ENCODE measurements at regions not wholly inside any gene's neighbourhood (a gene's known extent, or its start where the extent isn't known, plus 50 kb on each side); places are given as distances from the start of the nearest gene placed in this dataset.

DNA sequence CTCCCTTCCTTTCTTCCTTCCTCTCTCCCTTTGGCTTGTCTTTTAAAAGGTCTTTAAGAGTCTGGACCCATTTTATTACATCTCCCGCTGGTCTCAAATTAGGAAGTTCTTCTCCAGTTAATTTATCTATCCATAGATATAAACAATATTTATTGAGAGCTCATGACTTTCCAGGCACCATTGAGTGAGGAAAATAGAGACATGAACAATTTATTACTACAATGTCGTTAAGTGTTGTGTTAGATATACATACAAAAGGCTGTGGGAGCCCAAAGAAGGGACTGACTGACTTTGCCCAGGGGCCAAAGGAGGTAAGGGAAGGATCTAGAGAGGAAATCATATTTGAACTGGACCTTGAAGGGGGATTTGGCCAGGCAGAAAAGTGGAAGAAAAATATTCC is 51.6 kb upstream of the DEUP1 start:
- ATAC-seq (no peak), DNase-seq (no peak)
- TF ChIP-seq, protein P1, sequence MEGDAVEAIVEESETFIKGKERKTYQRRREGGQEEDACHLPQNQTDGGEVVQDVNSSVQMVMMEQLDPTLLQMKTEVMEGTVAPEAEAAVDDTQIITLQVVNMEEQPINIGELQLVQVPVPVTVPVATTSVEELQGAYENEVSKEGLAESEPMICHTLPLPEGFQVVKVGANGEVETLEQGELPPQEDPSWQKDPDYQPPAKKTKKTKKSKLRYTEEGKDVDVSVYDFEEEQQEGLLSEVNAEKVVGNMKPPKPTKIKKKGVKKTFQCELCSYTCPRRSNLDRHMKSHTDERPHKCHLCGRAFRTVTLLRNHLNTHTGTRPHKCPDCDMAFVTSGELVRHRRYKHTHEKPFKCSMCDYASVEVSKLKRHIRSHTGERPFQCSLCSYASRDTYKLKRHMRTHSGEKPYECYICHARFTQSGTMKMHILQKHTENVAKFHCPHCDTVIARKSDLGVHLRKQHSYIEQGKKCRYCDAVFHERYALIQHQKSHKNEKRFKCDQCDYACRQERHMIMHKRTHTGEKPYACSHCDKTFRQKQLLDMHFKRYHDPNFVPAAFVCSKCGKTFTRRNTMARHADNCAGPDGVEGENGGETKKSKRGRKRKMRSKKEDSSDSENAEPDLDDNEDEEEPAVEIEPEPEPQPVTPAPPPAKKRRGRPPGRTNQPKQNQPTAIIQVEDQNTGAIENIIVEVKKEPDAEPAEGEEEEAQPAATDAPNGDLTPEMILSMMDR (IDR thresholded peaks at IDR 0.05), result no peak
- Histone ChIP-seq H3K27ac (no peak overlapping the region), H3K4me3 (no peak overlapping the region), H3K36me3 (ENCODE audit: insufficient read depth in 1 of 2, low read depth in 1 of 2) (no peaks in the 10 kb centered on the region), H3K9me3 (no peaks in the 10 kb centered on the region), H3K4me1 (no peaks in the 10 kb centered on the region), H3K27me3 (ENCODE audit: insufficient read depth in 3 of 3, low read length in 2 of 3) (no peaks in the 10 kb centered on the region)
- 74 to 77% (median 75%) methylated on average over 2 of the region's 2 CpGs for WGBS, 3 donors
- intact Hi-C loops (cut with DNase I), result no loop called here

DNA sequence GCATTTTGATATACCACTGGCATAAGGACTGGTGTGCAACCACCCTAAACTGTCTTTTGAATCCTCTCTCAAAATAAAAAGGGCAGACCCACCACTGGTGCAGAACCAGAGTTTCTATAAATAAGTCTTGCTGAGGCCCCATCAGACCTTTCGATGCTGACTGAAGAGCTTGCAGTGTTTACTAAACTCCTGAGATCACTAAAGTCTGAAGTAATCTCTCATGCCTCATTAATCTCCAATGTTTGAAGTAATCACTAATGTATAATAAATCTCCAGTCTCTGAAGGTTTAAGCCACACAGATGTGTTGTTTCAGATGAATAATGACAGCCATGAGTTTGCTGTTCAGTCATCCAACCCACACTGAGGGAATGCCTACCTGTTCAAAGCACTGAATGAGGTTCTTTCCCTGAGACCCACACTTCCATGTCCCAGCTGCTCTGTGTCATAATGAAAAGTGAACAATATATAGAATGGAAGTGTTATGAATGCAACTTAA is 50.6 kb upstream of the DEUP1 start:
- TF ChIP-seq, protein P1 (IDR thresholded peaks at IDR 0.05), result no peak
- intact Hi-C loops (cut with DNase I), result no loop called here
- Histone ChIP-seq H3K4me3 (no peak overlapping the region), H3K9me3 (no peaks in the 10 kb centered on the region), H3K4me1 (no peaks in the 10 kb centered on the region), H3K27ac (no peak overlapping the region), H3K36me3 (ENCODE audit: insufficient read depth in 1 of 2, low read depth in 1 of 2) (no peaks in the 10 kb centered on the region), H3K27me3 (ENCODE audit: insufficient read depth in 3 of 3, low read length in 2 of 3) (no peaks in the 10 kb centered on the region)
- ATAC-seq (no peak), DNase-seq (no peak)
- 30 to 43% (median 40%) methylated on average over 1 of the region's 1 CpG for WGBS, 3 donors
